ENCODE measurements at regions not wholly inside any gene's neighbourhood (a gene's known extent, or its start where the extent isn't known, plus 50 kb on each side); places are given as distances from the start of the nearest gene placed in this dataset.

DNA sequence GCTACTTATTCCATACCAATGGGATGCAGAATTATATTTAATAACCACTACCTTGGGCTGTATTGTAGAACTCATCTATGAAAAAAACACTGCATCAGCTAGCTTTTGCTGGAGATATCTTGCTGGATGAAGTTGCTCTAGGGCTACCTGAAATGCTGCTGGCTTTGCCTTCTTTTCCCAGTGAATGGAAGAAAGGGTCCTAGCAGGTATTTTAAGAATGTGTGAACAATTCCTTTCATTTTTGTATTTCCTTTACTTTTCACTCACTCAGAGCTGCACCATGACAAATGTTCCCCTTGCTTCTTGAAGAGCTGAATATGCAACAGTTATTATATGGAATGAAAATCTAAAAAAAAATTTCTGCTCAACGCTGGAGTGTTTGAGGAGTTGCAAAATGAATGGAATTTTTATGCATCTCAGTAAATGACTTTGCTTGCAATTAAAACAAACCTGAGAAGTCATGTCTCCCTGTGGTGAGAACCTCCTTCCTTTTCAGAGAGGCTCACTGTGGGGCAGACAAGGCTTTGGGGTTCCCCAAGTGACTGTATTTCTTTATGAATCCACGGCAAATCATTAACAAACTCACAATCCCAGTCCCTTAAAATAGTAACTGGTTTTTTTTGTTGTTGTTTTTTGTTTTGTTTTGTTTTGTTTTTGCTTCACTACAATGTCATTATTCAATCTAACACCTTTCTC lies 566.8 kb upstream of the KIRREL3 start:
- Histone ChIP-seq H3K27ac (ENCODE audit: low read depth, low read length) (no peak overlapping the region), H3K4me3 (ENCODE audit: low read length) (no peak overlapping the region), H3K27me3 (ENCODE audit: control insufficient read depth, insufficient read depth, low read length, poor library complexity, severe bottlenecking) (no peaks in the 10 kb centered on the region), H3K4me1 (ENCODE audit: control insufficient read depth, insufficient read depth, low read length) (peaks cover 11% of the 10 kb centered on the region), H3K9ac (ENCODE audit: extremely low read depth, low read length, poor library complexity, severe bottlenecking) (no peak overlapping the region), H3K9me3 (ENCODE audit: control insufficient read depth, low read length) (peaks cover 24% of the 10 kb centered on the region), H3K36me3 (ENCODE audit: control insufficient read depth, insufficient read depth, low read length) (no peaks in the 10 kb centered on the region)
- Mint-ChIP-seq H3K4me3 (no peak overlapping the region), H3K9me3 (no peaks in the 10 kb centered on the region), H3K4me1 (peaks cover 23% of the 10 kb centered on the region), H3K36me3 (ENCODE audit: low read depth) (no peaks in the 10 kb centered on the region), H3K27ac (peak overlapping the region; percentile 81), H3K27me3 (ENCODE audit: insufficient read depth) (no peaks in the 10 kb centered on the region)
- 20 to 52% methylated on average over 1 of the region's 2 CpGs for WGBS, 2 experiments (ENCODE audit: insufficient coverage in 1 of 2, insufficient read length in 1 of 2)
- peak; percentile 47 for DNase-seq
- TF ChIP-seq, protein P1, sequence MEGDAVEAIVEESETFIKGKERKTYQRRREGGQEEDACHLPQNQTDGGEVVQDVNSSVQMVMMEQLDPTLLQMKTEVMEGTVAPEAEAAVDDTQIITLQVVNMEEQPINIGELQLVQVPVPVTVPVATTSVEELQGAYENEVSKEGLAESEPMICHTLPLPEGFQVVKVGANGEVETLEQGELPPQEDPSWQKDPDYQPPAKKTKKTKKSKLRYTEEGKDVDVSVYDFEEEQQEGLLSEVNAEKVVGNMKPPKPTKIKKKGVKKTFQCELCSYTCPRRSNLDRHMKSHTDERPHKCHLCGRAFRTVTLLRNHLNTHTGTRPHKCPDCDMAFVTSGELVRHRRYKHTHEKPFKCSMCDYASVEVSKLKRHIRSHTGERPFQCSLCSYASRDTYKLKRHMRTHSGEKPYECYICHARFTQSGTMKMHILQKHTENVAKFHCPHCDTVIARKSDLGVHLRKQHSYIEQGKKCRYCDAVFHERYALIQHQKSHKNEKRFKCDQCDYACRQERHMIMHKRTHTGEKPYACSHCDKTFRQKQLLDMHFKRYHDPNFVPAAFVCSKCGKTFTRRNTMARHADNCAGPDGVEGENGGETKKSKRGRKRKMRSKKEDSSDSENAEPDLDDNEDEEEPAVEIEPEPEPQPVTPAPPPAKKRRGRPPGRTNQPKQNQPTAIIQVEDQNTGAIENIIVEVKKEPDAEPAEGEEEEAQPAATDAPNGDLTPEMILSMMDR (conservative IDR thresholded peaks at IDR 0.05), result no peak

DNA sequence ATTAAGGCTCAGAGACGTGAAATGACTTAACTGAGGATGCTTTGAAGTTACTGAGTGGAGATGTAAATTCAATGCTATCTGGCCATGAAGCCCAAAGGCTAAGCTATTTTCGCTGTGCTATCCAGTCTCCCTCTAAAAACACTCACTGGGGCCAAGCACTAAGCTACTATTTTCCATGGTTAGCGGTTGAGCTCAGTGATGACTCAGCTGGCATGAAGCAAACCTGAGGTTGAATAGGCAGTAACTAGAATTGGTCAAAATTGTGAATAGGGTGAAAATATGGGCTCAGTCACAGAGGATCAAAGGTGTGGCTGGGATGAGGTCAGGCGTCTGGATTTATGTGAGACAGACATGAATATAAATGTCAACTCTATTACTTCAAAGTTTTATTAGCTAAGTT lies 564.2 kb upstream of the KIRREL3 start:
- Histone ChIP-seq H3K4me3 (ENCODE audit: low read length) (no peak overlapping the region), H3K36me3 (ENCODE audit: control insufficient read depth, insufficient read depth, low read length) (no peaks in the 10 kb centered on the region), H3K9me3 (ENCODE audit: control insufficient read depth, low read length) (peaks cover 3% of the 10 kb centered on the region), H3K9ac (ENCODE audit: extremely low read depth, low read length, poor library complexity, severe bottlenecking) (no peak overlapping the region), H3K27ac (ENCODE audit: low read depth, low read length) (no peak overlapping the region), H3K27me3 (ENCODE audit: control insufficient read depth, insufficient read depth, low read length, poor library complexity, severe bottlenecking) (no peaks in the 10 kb centered on the region), H3K4me1 (ENCODE audit: control insufficient read depth, insufficient read depth, low read length) (peaks cover 11% of the 10 kb centered on the region)
- DNase-seq, result peak; percentile 45
- Mint-ChIP-seq H3K36me3 (ENCODE audit: low read depth) (no peaks in the 10 kb centered on the region), H3K9me3 (no peaks in the 10 kb centered on the region), H3K27me3 (ENCODE audit: insufficient read depth) (no peaks in the 10 kb centered on the region), H3K27ac (no peak overlapping the region), H3K4me3 (no peak overlapping the region), H3K4me1 (peaks cover 23% of the 10 kb centered on the region)
- TF ChIP-seq, protein P1 (conservative IDR thresholded peaks at IDR 0.05), result no peak
- WGBS, 2 experiments (ENCODE audit: insufficient coverage in 1 of 2, insufficient read length in 1 of 2), result 95% methylated on average over 2 to 4 of the region's 4 CpGs

DNA sequence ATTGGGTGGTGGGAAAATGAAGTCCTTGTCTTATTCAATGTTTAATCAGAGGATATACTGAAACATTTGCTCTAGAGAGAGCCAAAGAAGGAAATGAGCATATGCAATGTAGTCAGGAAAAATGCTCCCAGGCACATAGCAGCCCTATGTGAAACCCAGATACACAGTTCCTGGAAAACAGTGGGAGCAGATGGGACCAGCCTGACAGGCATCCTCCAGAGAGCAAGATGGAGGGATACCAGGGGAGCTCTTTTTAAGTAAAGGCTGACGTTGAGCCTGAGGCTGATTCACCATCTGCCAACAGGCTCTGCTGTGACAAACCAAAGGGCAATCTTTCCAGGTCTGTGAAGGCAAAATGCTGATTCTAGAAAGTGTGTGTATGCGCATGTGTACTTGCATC lies 559.4 kb upstream of the KIRREL3 start:
- 42 to 88% methylated on average over 1 to 2 of the region's 2 CpGs for WGBS, 2 experiments (ENCODE audit: insufficient coverage in 1 of 2, insufficient read length in 1 of 2)
- Histone ChIP-seq H3K27ac (ENCODE audit: low read depth, low read length) (no peak overlapping the region), H3K4me3 (ENCODE audit: low read length) (no peak overlapping the region), H3K9ac (ENCODE audit: extremely low read depth, low read length, poor library complexity, severe bottlenecking) (no peak overlapping the region), H3K4me1 (ENCODE audit: control insufficient read depth, insufficient read depth, low read length) (no peaks in the 10 kb centered on the region), H3K27me3 (ENCODE audit: control insufficient read depth, insufficient read depth, low read length, poor library complexity, severe bottlenecking) (no peaks in the 10 kb centered on the region), H3K36me3 (ENCODE audit: control insufficient read depth, insufficient read depth, low read length) (no peaks in the 10 kb centered on the region), H3K9me3 (ENCODE audit: control insufficient read depth, low read length) (no peaks in the 10 kb centered on the region)
- no peaks in the 10 kb centered on the region for H3K27me3 Mint-ChIP-seq (ENCODE audit: insufficient read depth)
- no peak overlapping the region for H3K4me3 Mint-ChIP-seq
- H3K9me3 Mint-ChIP-seq, result no peaks in the 10 kb centered on the region
- no peak for DNase-seq
- H3K4me1 Mint-ChIP-seq, result peaks cover 3% of the 10 kb centered on the region
- TF ChIP-seq, protein P1 (conservative IDR thresholded peaks at IDR 0.05), result no peak
- no peaks in the 10 kb centered on the region for H3K36me3 Mint-ChIP-seq (ENCODE audit: low read depth)
- no peak overlapping the region for H3K27ac Mint-ChIP-seq
